ENCODE measurements at regions not wholly inside any gene's neighbourhood (a gene's known extent, or its start where the extent isn't known, plus 50 kb on each side); places are given as distances from the start of the nearest gene placed in this dataset.
"Not testable (repeated sequence)": the region's sequence is repeated elsewhere in the genome, so short reads cannot be mapped to it uniquely, and the experiment has no call there.

DNA sequence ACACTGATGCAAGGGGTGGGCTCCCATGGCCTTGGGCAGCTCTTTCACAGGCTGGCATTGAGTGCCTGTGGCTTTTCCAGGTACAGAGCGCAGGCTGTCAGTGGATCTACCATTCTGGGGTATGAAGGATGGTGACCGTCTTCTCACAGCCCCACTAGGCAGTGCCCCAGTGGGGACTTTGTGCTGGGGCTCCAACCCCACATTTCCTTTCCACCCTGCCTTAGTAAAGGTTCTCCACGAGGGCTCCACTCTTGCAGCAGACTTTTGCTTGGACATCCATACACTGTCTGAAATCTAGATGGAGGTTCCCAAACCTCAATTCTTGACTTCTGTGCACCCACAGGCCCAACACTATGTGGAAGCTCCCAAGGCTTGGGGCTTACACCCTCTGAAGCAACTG, 107.9 kb upstream of the ECI2 start:
- 91 to 94% methylated on average over 3 of the region's 3 CpGs for whole genome bisulfite sequencing, 2 experiments
- Histone ChIP-seq H3K36me3 (ENCODE audit: control insufficient read depth, insufficient read depth, low read length) (no peaks in the 10 kb centered on the region), H3K4me3 (ENCODE audit: insufficient read depth, low read depth, low read length) (no peak overlapping the region), H3K27me3 (ENCODE audit: control insufficient read depth, insufficient read depth, low read length, poor library complexity, severe bottlenecking) (no peaks in the 10 kb centered on the region), H3K4me1 (ENCODE audit: control insufficient read depth, insufficient read depth, low read length) (no peaks in the 10 kb centered on the region), H3K9me3 (ENCODE audit: control insufficient read depth, low read length) (no peaks in the 10 kb centered on the region), H3K27ac (ENCODE audit: insufficient read depth, low read depth, low read length, poor library complexity, severe bottlenecking) (no peak overlapping the region)

DNA sequence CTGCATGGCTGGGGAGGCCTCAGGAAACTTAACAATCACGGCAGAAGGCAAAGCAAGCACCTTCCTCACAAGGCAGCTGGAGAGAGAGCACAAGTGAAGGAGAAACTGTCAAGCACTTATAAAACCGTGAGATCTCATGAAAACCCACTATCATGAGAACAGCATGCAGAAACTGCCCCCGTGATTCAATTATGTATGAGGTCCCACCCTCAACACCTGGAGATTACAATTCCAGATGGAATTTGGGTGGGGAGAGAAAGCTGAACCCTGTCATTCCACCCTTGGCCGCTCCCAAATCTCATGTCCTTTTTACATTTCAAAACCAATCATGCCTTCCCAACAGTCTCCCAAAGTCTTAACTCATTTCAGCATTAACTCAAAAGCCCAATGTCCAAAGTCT, 107.2 kb upstream of the ECI2 start:
- Histone ChIP-seq H3K4me3 (ENCODE audit: insufficient read depth, low read depth, low read length) (no peak overlapping the region), H3K27ac (ENCODE audit: insufficient read depth, low read depth, low read length, poor library complexity, severe bottlenecking) (no peak overlapping the region), H3K27me3 (ENCODE audit: control insufficient read depth, insufficient read depth, low read length, poor library complexity, severe bottlenecking) (no peaks in the 10 kb centered on the region), H3K9me3 (ENCODE audit: control insufficient read depth, low read length) (no peaks in the 10 kb centered on the region), H3K36me3 (ENCODE audit: control insufficient read depth, insufficient read depth, low read length) (no peaks in the 10 kb centered on the region), H3K4me1 (ENCODE audit: control insufficient read depth, insufficient read depth, low read length) (no peaks in the 10 kb centered on the region)
- 89 to 90% methylated on average over 4 of the region's 4 CpGs for WGBS, 2 experiments

DNA sequence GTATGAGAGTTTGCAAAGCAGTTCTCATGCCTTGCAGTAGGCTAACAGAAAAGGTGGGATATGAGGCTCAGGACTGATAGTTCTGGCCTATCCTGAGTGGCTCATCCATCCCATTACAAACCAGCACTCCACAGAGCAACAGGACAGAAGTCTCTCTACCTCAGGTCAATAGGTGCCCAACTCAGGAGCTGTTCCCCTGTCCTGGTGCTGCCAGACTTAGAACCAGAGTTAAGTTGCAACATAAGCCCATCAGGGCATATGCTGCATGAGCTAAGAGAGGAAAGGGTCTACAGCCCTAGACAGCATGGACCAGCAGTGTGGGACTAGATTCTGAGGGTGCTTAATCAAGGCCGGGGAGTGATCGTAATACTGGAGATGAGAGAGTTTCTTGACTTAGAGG, 104.8 kb upstream of the ECI2 start:
- H3K36me3 ChIP-seq (ENCODE audit: control insufficient read depth, insufficient read depth, low read length), result no peaks in the 10 kb centered on the region
- no peaks in the 10 kb centered on the region for H3K4me1 ChIP-seq (ENCODE audit: control insufficient read depth, insufficient read depth, low read length)
- no peaks in the 10 kb centered on the region for H3K27me3 ChIP-seq (ENCODE audit: control insufficient read depth, insufficient read depth, low read length, poor library complexity, severe bottlenecking)
- 84 to 95% methylated on average over 2 of the region's 2 CpGs for WGBS, 2 experiments
- H3K27ac ChIP-seq (ENCODE audit: insufficient read depth, low read depth, low read length, poor library complexity, severe bottlenecking), result no peak overlapping the region
- no peak overlapping the region for H3K4me3 ChIP-seq (ENCODE audit: insufficient read depth, low read depth, low read length)
- H3K9me3 ChIP-seq (ENCODE audit: control insufficient read depth, low read length), result no peaks in the 10 kb centered on the region

DNA sequence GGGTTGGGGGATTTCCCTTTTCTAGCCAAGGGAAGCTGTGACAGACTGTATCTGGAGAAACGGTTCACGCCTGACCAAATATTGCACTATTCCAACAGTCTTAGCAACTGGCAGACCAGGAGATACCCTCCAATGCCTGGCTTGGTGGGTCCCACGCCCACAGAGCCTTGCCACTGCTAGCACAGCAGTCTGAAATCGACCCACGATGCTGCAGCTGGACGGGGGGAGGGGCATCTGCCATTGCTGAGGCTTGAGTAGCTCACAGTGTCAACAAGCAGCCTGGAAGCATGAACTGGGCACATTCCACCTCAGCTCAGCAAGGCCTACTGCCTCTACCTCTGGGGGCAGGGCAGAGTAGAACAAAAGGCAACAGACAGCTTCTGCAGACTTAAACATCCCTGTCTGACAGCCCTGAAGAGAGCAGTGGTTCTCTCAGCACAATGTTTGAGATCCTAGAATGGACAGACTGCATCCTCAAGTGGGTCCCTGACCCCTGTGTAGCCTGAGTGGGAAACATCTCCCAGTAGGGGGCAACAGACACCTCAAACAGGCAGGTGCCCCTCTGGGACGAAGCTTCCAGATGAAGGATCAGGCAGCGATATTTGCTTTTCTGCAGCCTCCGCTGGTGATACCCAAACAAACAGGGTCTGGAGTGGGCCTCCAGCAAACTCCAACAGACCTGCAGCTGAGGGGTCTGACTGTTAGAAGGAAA, 89.9 kb upstream of the ECI2 start:
- no peaks in the 10 kb centered on the region for H3K9me3 ChIP-seq (ENCODE audit: control insufficient read depth, low read length)
- no peak overlapping the region for H3K4me3 ChIP-seq (ENCODE audit: insufficient read depth, low read depth, low read length)
- no peaks in the 10 kb centered on the region for H3K27me3 ChIP-seq (ENCODE audit: control insufficient read depth, insufficient read depth, low read length, poor library complexity, severe bottlenecking)
- no peaks in the 10 kb centered on the region for H3K36me3 ChIP-seq (ENCODE audit: control insufficient read depth, insufficient read depth, low read length)
- H3K27ac ChIP-seq (ENCODE audit: insufficient read depth, low read depth, low read length, poor library complexity, severe bottlenecking), result no peak overlapping the region
- WGBS, 2 experiments, result 86 to 92% methylated on average over 9 of the region's 9 CpGs
- no peaks in the 10 kb centered on the region for H3K4me1 ChIP-seq (ENCODE audit: control insufficient read depth, insufficient read depth, low read length)

DNA sequence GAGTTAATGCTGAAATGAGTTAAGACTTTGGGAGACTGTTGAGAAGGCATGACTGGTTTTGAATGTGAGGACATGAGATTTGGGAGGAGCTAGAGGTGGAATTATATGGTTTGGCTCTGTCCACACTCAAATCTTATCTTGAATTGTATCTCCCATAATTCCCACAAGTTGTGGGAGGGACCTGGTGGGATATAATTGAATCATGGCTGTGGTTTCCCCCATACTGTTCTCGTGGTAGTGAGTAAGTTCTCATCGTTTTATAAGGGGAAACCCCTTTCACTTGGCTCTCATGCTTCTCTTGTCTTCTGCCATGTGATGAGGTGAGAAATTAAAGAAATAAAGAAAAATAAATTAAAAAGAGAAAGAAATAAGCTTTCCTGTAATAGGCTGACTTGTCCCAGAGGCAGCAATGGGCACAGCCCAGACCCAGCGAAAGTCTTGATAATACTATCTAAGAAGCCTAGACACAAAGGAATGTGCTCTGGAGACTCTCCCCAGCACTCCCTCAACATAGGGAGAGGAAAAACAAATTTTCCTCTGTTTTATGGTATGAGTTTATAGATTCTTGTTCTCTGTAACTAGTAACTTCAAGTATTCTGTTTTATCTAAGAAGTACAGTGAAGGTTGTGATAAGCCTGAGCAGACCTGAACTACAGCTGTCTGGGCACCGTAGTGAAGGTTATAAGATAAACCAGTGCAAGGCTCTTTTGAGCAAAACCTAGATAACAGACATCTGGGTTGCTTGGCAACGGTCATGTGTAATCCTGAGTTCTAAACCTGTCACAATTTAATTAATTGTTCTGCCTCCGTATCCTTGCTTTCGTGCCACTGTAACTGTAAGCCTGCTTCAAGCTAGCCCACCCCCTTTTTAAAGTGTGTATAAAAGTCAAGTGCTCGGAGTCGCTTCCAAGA, 88.9 kb upstream of the ECI2 start:
- H3K36me3 ChIP-seq (ENCODE audit: control insufficient read depth, insufficient read depth, low read length), result no peaks in the 10 kb centered on the region
- H3K27me3 ChIP-seq (ENCODE audit: control insufficient read depth, insufficient read depth, low read length, poor library complexity, severe bottlenecking), result no peaks in the 10 kb centered on the region
- H3K27ac ChIP-seq (ENCODE audit: insufficient read depth, low read depth, low read length, poor library complexity, severe bottlenecking), result no peak overlapping the region
- WGBS, 2 experiments, result 81 to 82% methylated on average over 9 of the region's 9 CpGs
- H3K4me3 ChIP-seq (ENCODE audit: insufficient read depth, low read depth, low read length), result no peak overlapping the region
- H3K4me1 ChIP-seq (ENCODE audit: control insufficient read depth, insufficient read depth, low read length), result no peaks in the 10 kb centered on the region
- H3K9me3 ChIP-seq (ENCODE audit: control insufficient read depth, low read length), result no peaks in the 10 kb centered on the region

DNA sequence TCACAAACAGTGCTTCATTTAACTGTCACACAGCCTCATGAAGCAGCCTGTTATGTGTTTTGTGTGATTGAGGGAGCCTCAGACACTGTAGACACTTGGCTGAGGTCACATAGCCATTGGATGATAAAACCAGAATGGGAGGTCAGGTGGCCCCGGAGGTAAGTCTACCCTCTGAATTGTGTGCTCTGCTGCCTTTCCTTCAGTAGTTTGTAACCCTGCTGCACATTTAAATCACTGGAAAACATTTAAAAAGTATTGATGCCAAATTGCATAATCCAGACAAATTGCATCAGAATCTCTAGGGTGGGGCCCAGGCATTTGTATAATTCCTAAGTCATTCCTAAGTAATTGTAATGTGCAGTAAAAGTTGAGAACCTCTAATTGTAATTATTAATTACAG, 85.2 kb upstream of the ECI2 start:
- Histone ChIP-seq H3K27me3 (ENCODE audit: control insufficient read depth, insufficient read depth, low read length, poor library complexity, severe bottlenecking) (no peaks in the 10 kb centered on the region), H3K27ac (ENCODE audit: insufficient read depth, low read depth, low read length, poor library complexity, severe bottlenecking) (no peak overlapping the region), H3K4me3 (ENCODE audit: insufficient read depth, low read depth, low read length) (no peak overlapping the region), H3K9me3 (ENCODE audit: control insufficient read depth, low read length) (no peaks in the 10 kb centered on the region), H3K36me3 (ENCODE audit: control insufficient read depth, insufficient read depth, low read length) (no peaks in the 10 kb centered on the region), H3K4me1 (ENCODE audit: control insufficient read depth, insufficient read depth, low read length) (no peaks in the 10 kb centered on the region)
- WGBS, 2 experiments, result 87 to 90% methylated on average over 1 of the region's 1 CpG

DNA sequence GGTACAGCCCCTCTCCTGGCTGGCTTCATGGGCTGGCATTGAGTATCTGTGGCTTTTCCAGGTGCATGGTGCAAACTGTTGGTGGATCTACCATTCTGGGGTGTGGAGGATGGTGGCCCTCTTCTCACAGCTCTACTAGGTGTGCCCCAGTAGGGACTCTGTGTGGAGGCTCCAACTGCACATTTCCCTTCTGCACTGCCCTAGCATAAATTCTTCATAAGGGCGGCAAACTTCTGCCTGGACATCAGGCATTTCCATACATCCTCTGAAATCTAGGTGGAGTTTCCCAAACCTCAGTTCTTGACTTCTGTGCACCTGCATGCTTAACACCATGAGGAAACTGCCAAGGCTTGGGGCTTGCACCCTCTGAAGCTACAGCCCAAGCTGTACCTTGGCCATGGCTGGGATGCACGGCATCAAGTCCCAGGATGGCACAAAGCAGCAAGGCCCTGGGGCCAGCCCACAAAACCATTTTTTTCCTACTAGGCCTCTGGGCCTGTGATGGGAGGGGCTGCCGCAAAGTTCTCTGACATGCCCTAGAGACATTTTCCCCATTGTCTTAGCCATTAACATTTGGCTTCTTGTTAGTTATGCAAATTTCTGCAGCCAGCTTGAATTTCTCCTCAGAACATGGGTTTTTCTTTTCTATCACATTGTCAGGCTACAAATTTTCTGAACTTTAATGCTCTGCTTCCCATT, 83.4 kb upstream of the ECI2 start:
- not testable (repeated sequence) for H3K9me3 ChIP-seq (ENCODE audit: control insufficient read depth, low read length); H3K27me3 ChIP-seq (ENCODE audit: control insufficient read depth, insufficient read depth, low read length, poor library complexity, severe bottlenecking); H3K4me1 ChIP-seq (ENCODE audit: control insufficient read depth, insufficient read depth, low read length); H3K27ac ChIP-seq (ENCODE audit: insufficient read depth, low read depth, low read length, poor library complexity, severe bottlenecking); H3K36me3 ChIP-seq (ENCODE audit: control insufficient read depth, insufficient read depth, low read length); H3K4me3 ChIP-seq (ENCODE audit: insufficient read depth, low read depth, low read length)
- 86 to 92% methylated on average over 3 of the region's 3 CpGs for WGBS, 2 experiments

DNA sequence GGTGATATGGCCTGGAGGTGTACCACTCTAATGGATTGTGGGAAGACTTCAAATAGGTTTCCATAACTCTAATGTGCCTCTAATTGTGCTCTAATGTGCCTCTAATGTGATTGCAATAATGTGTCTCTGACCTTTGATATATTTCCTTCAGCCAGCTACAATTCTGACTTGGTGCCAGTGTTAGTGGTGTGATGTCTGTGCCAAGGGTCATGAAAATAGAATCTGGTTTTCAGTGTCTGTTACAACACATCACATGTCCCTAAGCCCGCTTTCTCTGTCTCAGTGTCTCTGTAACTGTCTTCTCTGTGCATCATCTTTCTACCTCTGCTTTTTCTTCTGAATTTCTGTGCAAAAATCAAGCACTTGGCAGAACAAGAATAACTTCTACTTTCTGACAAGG, 77.2 kb upstream of the ECI2 start:
- Histone ChIP-seq H3K4me1 (ENCODE audit: control insufficient read depth, insufficient read depth, low read length) (no peaks in the 10 kb centered on the region), H3K36me3 (ENCODE audit: control insufficient read depth, insufficient read depth, low read length) (no peaks in the 10 kb centered on the region), H3K9me3 (ENCODE audit: control insufficient read depth, low read length) (no peaks in the 10 kb centered on the region), H3K27me3 (ENCODE audit: control insufficient read depth, insufficient read depth, low read length, poor library complexity, severe bottlenecking) (no peaks in the 10 kb centered on the region), H3K27ac (ENCODE audit: insufficient read depth, low read depth, low read length, poor library complexity, severe bottlenecking) (no peak overlapping the region), H3K4me3 (ENCODE audit: insufficient read depth, low read depth, low read length) (no peak overlapping the region)
- WGBS, 2 experiments, result 88 to 90% methylated on average over 1 of the region's 1 CpG

DNA sequence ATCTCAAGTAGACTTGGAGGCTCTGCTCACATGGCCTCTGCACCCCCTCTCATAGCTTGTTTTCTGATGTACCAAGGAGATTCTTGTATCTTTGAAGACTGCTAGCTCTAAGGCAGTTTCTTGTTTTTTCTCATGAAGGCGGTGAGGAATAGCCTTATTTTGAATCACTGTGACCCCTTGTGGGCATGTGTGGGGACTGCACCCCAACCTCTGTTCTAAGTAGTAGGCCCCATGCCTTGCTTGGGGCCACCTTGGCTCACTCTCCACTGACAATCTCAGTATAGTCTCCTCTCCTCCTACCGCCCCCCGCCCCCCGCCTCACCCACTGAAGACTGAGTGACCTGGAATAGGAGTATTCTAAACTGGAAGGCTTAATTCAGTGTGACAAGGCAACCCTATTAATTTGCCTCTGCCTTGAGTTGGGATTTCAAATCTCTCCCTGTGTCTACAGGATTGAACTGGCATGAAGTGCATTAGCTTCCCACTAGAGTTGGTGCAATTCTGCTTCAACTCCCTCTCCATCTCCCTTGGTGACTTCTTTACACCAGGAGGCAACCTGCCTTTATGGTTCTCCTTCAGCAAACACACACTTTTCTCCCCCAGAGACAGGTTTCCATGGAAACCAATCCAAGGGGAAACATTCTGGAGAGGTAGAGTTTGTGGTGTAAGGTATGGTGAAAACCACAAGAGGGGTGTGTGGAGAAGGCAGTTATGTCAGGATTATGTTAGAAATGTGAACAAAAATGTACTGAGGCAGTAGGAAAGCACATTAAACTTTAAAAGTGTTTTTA, 75.4 kb upstream of the ECI2 start:
- Histone ChIP-seq H3K36me3 (ENCODE audit: control insufficient read depth, insufficient read depth, low read length) (no peaks in the 10 kb centered on the region), H3K9me3 (ENCODE audit: control insufficient read depth, low read length) (no peaks in the 10 kb centered on the region), H3K4me1 (ENCODE audit: control insufficient read depth, insufficient read depth, low read length) (no peaks in the 10 kb centered on the region), H3K27ac (ENCODE audit: insufficient read depth, low read depth, low read length, poor library complexity, severe bottlenecking) (no peak overlapping the region), H3K27me3 (ENCODE audit: control insufficient read depth, insufficient read depth, low read length, poor library complexity, severe bottlenecking) (no peaks in the 10 kb centered on the region), H3K4me3 (ENCODE audit: insufficient read depth, low read depth, low read length) (no peak overlapping the region)
- WGBS, 2 experiments, result 18 to 24% methylated on average over 4 of the region's 4 CpGs

Data from ectodermal cell (in vitro differentiated cells).